ENCODE measurements at regions not wholly inside any gene's neighbourhood (a gene's known extent, or its start where the extent isn't known, plus 50 kb on each side); places are given as distances from the start of the nearest gene placed in this dataset.
"Not testable (repeated sequence)": the region's sequence is repeated elsewhere in the genome, so short reads cannot be mapped to it uniquely, and the experiment has no call there.

- no peak for TF ChIP-seq CTCF (IDR thresholded peaks at IDR 0.05; ENCODE audit: borderline replicate concordance, insufficient read depth, low read depth, low read length)
- H3K4me3 ChIP-seq (ENCODE audit: low read depth, low read length) = no peak overlapping the region
Observed at GRCh38 chr4:27429364-27429871, 568.8 kb downstream of the STIM2 start.

- TF ChIP-seq CTCF (IDR thresholded peaks at IDR 0.05; ENCODE audit: borderline replicate concordance, insufficient read depth, low read depth, low read length) = no peak
- no peak overlapping the region for H3K4me3 ChIP-seq (ENCODE audit: low read depth, low read length)
Observed at GRCh38 chr4:27442146-27442545, 581.5 kb downstream of the STIM2 start.

GRCh38 chr4:27442661-27443060, 582.0 kb downstream of the STIM2 start:
- not testable (repeated sequence) for H3K4me3 ChIP-seq (ENCODE audit: low read depth, low read length)

- no peak overlapping the region for H3K4me3 ChIP-seq (ENCODE audit: low read depth, low read length)
- TF ChIP-seq CTCF (IDR thresholded peaks at IDR 0.05; ENCODE audit: borderline replicate concordance, insufficient read depth, low read depth, low read length) = no peak
Observed at GRCh38 chr4:27463816-27464215, 603.2 kb downstream of the STIM2 start.

- TF ChIP-seq CTCF (IDR thresholded peaks at IDR 0.05; ENCODE audit: borderline replicate concordance, insufficient read depth, low read depth, low read length) = no peak
- no peak overlapping the region for H3K4me3 ChIP-seq (ENCODE audit: low read depth, low read length)
Observed at GRCh38 chr4:27467351-27467750, 606.7 kb downstream of the STIM2 start.

- no peak overlapping the region for H3K4me3 ChIP-seq (ENCODE audit: low read depth, low read length)
- TF ChIP-seq CTCF (IDR thresholded peaks at IDR 0.05; ENCODE audit: borderline replicate concordance, insufficient read depth, low read depth, low read length) = no peak
Observed at GRCh38 chr4:27472364-27472763, 611.7 kb downstream of the STIM2 start.

- no peak for TF ChIP-seq CTCF (IDR thresholded peaks at IDR 0.05; ENCODE audit: borderline replicate concordance, insufficient read depth, low read depth, low read length)
Observed at GRCh38 chr4:27474691-27475090, 614.0 kb downstream of the STIM2 start.

GRCh38 chr4:27484216-27484615, 623.6 kb downstream of the STIM2 start:
- H3K4me3 ChIP-seq (ENCODE audit: low read depth, low read length) = no peak overlapping the region
- TF ChIP-seq CTCF (IDR thresholded peaks at IDR 0.05; ENCODE audit: borderline replicate concordance, insufficient read depth, low read depth, low read length) = no peak

More at GRCh38 chr4:27474691-27475090, 614.0 kb downstream of the STIM2 start:
- H3K4me3 ChIP-seq (ENCODE audit: low read depth, low read length) = no peak overlapping the region
